GM10266 (cell line): ENCODE measurements at regions not wholly inside any gene's neighbourhood (a gene's known extent, or its start where the extent isn't known, plus 50 kb on each side); places are given as distances from the start of the nearest gene placed in this dataset.

Experiments used
- DNase-seq: peaks from one replicate; pipeline ENCODE4 v3.0.0; 2012; ENCODE audit errors: extremely low spot score
- TF ChIP-seq, protein P1 (sequence below): IDR thresholded peaks from 2 replicates; pipeline ENCODE4 v1.5.1; 2012; ENCODE audit warnings: mild to moderate bottlenecking, low read depth; ENCODE audit not compliant: control insufficient read depth, insufficient read depth; ENCODE audit errors: missing control alignments

DNA sequence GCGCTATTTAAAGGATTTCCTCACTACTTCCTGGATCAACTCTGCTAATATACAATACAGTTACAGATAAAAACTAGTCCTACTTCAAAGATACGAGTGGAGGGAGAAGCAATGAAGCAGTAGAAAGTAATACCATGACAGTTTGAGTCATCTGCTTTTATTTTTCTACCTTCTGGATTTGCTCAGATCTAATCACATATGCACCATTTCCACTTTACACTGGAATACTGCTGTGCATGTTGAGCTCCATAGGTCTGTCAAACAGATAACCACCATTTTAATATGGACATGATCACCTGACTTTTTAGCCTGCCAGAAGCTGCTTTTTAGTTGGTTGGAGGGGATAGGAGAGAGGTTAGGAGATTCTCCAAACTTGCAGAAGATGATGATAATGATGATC, 92.5 kb downstream of the MMUT start:
- TF ChIP-seq, protein P1, sequence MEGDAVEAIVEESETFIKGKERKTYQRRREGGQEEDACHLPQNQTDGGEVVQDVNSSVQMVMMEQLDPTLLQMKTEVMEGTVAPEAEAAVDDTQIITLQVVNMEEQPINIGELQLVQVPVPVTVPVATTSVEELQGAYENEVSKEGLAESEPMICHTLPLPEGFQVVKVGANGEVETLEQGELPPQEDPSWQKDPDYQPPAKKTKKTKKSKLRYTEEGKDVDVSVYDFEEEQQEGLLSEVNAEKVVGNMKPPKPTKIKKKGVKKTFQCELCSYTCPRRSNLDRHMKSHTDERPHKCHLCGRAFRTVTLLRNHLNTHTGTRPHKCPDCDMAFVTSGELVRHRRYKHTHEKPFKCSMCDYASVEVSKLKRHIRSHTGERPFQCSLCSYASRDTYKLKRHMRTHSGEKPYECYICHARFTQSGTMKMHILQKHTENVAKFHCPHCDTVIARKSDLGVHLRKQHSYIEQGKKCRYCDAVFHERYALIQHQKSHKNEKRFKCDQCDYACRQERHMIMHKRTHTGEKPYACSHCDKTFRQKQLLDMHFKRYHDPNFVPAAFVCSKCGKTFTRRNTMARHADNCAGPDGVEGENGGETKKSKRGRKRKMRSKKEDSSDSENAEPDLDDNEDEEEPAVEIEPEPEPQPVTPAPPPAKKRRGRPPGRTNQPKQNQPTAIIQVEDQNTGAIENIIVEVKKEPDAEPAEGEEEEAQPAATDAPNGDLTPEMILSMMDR: no peak
- DNase-seq: no peak

DNA sequence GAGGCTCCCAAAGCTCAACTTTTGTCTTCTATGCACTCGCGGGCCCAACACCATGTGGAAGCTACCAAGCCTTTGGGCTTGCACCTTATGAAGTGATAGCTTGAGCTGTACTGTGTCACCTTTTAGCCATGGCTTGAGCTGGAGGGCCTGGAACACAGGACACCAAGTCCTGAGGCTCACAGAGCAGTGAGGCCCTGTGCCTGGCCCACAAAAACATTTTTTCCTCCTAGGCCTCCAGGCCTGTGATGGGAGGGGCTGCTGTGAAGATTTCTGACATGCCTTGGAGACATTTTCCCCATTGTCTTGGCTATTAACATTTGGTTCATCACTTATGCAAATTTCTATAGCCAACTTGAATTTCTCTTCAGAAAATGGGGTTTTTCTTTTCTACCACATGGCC, 96.5 kb downstream of the MMUT start:
- DNase-seq: no peak
- TF ChIP-seq, protein P1: no peak

DNA sequence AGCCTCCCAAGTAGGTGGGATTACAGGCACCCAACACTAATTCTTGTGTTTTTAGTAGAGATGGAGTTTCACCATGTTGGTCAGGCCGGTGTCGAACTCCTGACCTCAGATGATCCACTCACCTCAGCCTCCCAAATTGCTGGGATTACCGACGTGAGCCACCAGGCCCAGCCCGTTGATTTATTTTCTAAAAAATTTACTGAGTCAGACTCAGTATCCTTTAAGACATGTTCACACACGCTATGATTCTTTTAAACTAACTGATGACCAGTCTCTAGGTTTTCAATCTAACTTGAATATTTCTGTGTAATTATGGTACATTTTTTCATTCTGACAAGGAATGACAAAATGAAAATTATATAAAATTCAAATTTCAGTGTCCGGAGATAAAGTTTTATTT, 114.5 kb downstream of the MMUT start:
- DNase-seq: no peak

DNA sequence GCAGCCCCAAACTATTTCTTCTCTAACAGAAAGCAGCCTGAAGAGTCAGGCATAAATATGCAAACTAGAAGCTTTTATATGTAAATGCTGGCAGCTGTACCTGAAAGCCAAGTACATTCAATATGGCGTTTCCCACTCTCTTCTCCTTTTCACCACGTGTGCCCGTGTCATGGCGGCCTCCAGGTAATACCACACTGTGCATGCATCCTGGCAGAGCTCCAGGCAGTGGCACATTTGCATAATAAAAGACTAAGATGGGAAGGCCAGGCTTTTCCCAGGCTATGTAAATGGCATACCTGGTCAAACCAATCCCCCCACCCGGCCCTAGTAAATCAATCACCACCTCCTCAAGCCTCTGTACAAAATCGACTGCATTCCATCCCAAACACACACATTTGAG, 120.6 kb downstream of the MMUT start:
- TF ChIP-seq, protein P1: no peak
- no peak for DNase-seq

More for the DNA sequence above, 114.5 kb downstream of the MMUT start:
- TF ChIP-seq, protein P1: no peak

DNA sequence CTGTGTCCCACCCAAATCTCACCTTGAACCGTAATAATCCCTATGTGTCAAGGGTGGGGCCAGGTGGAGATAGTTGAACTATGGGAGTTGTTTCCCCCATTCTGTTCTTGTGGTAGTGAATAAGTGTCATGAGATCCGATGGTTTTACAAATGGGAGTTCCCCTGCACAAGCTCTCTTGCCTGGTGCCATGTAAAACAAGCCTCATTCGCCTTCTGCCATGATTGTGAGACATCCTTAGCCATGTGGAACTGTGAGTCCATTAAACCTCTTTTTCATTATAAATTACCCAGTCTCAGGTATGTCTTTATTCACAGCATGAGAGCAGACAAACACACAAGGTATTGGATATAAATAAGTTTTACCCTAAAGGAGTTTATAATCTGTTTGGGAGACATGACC, 121.2 kb downstream of the MMUT start:
- DNase-seq: no peak

DNA sequence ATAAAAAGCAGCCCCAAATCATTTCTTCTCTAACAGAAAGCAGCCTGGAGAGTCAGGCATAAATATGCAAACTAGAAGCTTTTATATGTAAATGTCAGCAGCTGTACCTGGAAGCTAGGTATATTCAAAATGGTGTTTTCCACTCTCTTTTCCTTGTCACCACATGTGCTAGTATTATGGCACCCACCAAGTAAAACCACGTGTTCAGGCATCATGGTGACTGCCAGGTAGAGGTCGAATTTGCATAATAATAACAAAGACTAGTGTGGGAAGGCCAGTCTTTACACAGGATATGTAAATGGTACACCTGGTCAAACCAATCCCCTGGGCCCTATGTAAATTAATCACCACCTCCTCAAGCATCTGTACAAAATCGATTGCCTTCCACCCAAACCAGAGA, 124.0 kb downstream of the MMUT start:
- DNase-seq: no peak
- TF ChIP-seq, protein P1: no peak

More for the DNA sequence above, 121.2 kb downstream of the MMUT start:
- TF ChIP-seq, protein P1: no peak

DNA sequence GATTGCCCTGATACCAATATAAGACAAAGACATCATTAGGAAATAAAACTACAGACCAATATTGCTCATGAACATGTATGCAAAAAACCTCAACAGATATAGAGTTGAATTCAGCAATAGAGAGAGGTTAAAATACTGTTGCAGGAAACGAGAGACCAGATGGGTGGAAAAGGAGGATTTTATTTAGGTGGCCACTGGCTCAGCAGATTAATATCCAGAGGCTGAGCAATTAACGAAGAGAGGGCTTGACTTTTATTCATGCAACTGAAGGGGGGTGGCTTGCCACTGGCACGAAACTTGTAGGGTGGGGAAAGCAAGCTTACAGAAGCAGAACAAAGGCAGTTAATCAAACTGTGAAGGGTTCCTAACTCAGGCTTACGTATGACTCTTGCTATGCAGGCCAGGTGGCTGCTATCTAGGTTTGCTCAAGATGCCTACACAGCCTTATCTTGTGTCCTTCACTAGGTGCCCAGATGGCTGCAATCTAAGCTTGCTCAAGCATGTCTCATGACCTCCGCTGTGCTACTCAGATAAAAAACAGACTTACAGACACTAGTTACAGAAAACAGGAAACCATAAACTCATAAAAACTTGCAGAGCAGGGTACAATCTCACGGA, 126.4 kb downstream of the MMUT start:
- no peak for DNase-seq
- TF ChIP-seq, protein P1: no peak
